COLO668 (cell line): ENCODE measurements at regions not wholly inside any gene's neighbourhood (a gene's known extent, or its start where the extent isn't known, plus 50 kb on each side); places are given as distances from the start of the nearest gene placed in this dataset.

Experiments
- DNase-seq: peaks from one replicate; lab custom pipeline; 2025; ENCODE audit not compliant: unreplicated experiment; lab: John Stamatoyannopoulos, UW

- DNase-seq, result no peak
Measured at GRCh38 chr3:1677576-1678156, 421.0 kb upstream of the CNTN4 start.

- DNase-seq, result no peak
Measured at GRCh38 chr3:1692428-1692827, 406.2 kb upstream of the CNTN4 start.

- no peak for DNase-seq
Measured at GRCh38 chr3:1693145-1693544, 405.5 kb upstream of the CNTN4 start.

- no peak for DNase-seq
Measured at GRCh38 chr3:1696669-1697275, 401.9 kb upstream of the CNTN4 start.

- no peak for DNase-seq
Measured at GRCh38 chr3:1699361-1699920, 399.2 kb upstream of the CNTN4 start.

- DNase-seq, result no peak
Measured at GRCh38 chr3:1700650-1701049, 398.0 kb upstream of the CNTN4 start.

GRCh38 chr3:1703169-1703568, 395.5 kb upstream of the CNTN4 start:
- no peak for DNase-seq

- DNase-seq, result no peak
Measured at GRCh38 chr3:1710663-1711062, 388.0 kb upstream of the CNTN4 start.

- no peak for DNase-seq
Measured at GRCh38 chr3:1717524-1717923, 381.1 kb upstream of the CNTN4 start.

- DNase-seq, result no peak
Measured at GRCh38 chr3:1723726-1724125, 374.9 kb upstream of the CNTN4 start.

- DNase-seq, result no peak
Measured at GRCh38 chr3:1726741-1727140, 371.9 kb upstream of the CNTN4 start.

- DNase-seq, result no peak
Measured at GRCh38 chr3:1727242-1727641, 371.4 kb upstream of the CNTN4 start.

- DNase-seq, result no peak
Measured at GRCh38 chr3:1728510-1728909, 370.2 kb upstream of the CNTN4 start.

- no peak for DNase-seq
Measured at GRCh38 chr3:1734494-1735122, 364.1 kb upstream of the CNTN4 start.

- no peak for DNase-seq
Measured at GRCh38 chr3:1752205-1752604, 346.5 kb upstream of the CNTN4 start.

- no peak for DNase-seq
Measured at GRCh38 chr3:1766384-1766783, 332.3 kb upstream of the CNTN4 start.

- no peak for DNase-seq
Measured at GRCh38 chr3:1773679-1774078, 325.0 kb upstream of the CNTN4 start.

GRCh38 chr3:1774597-1774996, 324.1 kb upstream of the CNTN4 start:
- DNase-seq, result no peak

GRCh38 chr3:1775321-1775720, 323.3 kb upstream of the CNTN4 start:
- DNase-seq, result no peak

GRCh38 chr3:1783995-1784394, 314.7 kb upstream of the CNTN4 start:
- no peak for DNase-seq

GRCh38 chr3:1787094-1787493, 311.6 kb upstream of the CNTN4 start:
- DNase-seq, result no peak

GRCh38 chr3:1792466-1792865, 306.2 kb upstream of the CNTN4 start:
- no peak for DNase-seq
